ENCODE measurements at regions not wholly inside any gene's neighbourhood (a gene's known extent, or its start where the extent isn't known, plus 50 kb on each side); places are given as distances from the start of the nearest gene placed in this dataset.

GRCh38 chr17:34113089-34113488, 142.0 kb upstream of the CCL2 start:
- no peak for TF ChIP-seq CTCF (IDR thresholded peaks at IDR 0.05; ENCODE audit: low read length)
- TF ChIP-seq EZH2phosphoT487 (IDR thresholded peaks at IDR 0.05; ENCODE audit: low read length), result no peak
- TF ChIP-seq EZH2 (optimal IDR thresholded peaks at IDR 0.05; ENCODE audit: low read depth, low read length), result no peak

Data from MM.1S (cell line).